GM12865 (cell line): ENCODE measurements at regions not wholly inside any gene's neighbourhood (a gene's known extent, or its start where the extent isn't known, plus 50 kb on each side); places are given as distances from the start of the nearest gene placed in this dataset.
"Not testable (repeated sequence)": the region's sequence is repeated elsewhere in the genome, so short reads cannot be mapped to it uniquely, and the experiment has no call there.

Experiments used
- DNase-seq: peaks from one replicate; pipeline ENCODE4 v3.0.0; 2010; ENCODE audit warnings: low read depth
- H3K4me3 ChIP-seq: 2 replicates; pipeline ENCODE4 v1.5.1; 2011; ENCODE audit warnings: mild to moderate bottlenecking, low read depth, low read length, control low read depth
- TF ChIP-seq, protein P1 (sequence below): IDR thresholded peaks from 2 replicates; pipeline ENCODE4 v1.5.1; 2011; ENCODE audit warnings: low read length, control low read depth, low read depth, inconsistent platforms; ENCODE audit not compliant: insufficient read depth; ENCODE audit errors: missing control alignments

DNA sequence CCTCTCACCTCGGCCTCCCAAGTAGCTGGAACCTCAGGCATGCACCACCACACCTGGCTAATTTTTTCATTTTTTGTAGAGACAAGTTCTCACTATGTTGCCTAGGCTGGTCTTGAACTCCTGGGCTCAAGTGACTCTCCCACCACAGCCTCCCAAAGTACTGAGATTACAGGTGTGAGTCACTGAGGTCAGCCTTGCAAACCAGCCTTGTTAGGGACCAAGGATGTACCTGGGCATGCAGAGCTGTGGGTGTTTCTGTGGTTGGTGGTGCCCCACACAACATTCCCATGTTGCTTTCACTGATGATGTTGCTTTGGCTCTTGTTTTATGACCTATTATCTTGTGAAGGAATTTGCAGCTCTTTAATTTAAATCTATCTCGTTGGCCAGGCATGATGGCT, 54.8 kb downstream of the OTUD1 start:
- TF ChIP-seq, protein P1, sequence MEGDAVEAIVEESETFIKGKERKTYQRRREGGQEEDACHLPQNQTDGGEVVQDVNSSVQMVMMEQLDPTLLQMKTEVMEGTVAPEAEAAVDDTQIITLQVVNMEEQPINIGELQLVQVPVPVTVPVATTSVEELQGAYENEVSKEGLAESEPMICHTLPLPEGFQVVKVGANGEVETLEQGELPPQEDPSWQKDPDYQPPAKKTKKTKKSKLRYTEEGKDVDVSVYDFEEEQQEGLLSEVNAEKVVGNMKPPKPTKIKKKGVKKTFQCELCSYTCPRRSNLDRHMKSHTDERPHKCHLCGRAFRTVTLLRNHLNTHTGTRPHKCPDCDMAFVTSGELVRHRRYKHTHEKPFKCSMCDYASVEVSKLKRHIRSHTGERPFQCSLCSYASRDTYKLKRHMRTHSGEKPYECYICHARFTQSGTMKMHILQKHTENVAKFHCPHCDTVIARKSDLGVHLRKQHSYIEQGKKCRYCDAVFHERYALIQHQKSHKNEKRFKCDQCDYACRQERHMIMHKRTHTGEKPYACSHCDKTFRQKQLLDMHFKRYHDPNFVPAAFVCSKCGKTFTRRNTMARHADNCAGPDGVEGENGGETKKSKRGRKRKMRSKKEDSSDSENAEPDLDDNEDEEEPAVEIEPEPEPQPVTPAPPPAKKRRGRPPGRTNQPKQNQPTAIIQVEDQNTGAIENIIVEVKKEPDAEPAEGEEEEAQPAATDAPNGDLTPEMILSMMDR: no peak
- H3K4me3 ChIP-seq: no peak overlapping the region
- no peak for DNase-seq

DNA sequence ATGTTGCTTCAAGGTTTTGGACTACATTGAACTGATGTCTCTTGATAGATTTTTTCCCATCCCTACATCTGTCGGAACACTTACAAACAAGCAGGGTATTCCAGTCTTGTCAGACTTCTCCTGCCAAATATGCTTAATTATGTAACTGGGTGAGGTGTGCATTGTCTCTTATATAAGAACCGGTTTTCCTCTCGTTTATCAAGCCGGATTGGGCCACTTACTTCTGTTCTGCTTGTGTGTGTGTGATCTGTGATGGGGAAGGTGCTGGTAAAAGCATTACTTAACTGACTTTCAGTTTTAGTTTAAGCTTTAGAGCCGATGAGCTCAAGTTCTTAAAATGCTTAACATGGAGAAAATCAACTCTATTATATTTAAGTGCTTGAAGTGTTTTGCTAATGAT, 57.9 kb downstream of the OTUD1 start:
- H3K4me3 ChIP-seq: no peak overlapping the region
- TF ChIP-seq, protein P1: no peak
- no peak for DNase-seq

DNA sequence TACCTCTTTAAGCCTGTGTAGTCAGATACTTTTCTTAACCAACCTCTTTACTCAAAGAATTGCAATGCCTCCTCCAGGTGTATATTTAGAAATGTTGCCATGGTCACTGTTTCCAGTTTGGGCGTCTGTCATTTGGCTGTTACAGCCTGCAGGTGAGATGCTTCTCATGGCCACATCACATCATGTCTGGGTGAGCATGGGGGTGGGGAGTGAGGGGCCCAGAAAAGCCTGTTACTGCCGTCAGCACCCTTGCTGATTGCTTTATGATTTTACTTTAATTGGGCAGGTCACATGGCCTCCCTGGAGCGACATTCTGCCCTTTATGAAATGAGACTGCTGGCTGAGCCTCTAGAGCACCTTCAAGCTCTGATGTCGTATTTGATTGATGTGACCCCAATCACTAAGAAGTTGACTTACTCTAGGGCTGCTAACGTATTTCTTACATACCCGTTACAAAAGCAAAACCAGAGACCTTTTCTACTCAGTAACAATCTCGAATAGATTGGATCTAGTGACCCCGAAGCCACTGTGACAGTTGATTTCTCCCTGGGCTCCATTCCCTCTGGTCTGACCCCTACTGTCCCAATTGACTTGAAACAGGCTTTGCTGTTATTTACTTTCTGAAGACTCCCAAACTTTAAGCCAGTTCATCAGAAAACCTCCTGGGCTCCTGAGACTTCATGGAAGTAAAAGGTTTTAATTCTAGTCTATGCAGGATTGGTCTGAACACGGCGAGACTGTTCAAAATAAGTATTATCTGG, 60.7 kb downstream of the OTUD1 start:
- H3K4me3 ChIP-seq: no peak overlapping the region
- DNase-seq: no peak
- TF ChIP-seq, protein P1: no peak

DNA sequence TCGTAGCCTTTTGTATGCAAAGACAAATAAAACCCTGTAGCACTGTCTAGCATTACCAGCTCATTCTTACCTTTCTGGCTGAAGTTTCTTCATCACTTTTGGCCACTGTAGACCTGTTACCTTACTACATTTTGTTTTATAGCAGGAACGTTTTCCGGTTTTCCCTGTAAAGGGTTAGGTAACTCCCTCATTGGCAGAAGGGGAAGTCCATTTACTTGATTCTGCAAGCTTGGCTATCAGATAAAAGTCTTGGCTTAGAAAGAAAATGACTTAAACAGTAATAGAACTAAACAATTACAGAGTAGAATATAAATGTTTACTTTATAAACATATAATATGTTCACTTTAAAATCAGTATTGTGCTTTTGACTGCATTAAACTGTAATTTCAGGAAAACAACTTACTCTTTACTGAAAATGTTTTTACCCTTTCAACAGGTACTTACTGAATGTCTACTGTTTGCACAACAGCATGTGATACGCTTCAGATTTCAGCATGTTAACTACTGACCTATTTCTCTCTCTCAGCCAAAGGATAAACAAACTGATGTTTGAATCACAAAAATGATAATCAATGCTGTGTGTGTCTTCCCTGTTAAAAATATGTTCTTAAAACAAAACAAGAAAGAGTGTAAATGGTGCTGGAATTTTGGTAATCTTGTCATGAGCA, 67.1 kb downstream of the OTUD1 start:
- H3K4me3 ChIP-seq: no peak overlapping the region
- TF ChIP-seq, protein P1: no peak
- no peak for DNase-seq

DNA sequence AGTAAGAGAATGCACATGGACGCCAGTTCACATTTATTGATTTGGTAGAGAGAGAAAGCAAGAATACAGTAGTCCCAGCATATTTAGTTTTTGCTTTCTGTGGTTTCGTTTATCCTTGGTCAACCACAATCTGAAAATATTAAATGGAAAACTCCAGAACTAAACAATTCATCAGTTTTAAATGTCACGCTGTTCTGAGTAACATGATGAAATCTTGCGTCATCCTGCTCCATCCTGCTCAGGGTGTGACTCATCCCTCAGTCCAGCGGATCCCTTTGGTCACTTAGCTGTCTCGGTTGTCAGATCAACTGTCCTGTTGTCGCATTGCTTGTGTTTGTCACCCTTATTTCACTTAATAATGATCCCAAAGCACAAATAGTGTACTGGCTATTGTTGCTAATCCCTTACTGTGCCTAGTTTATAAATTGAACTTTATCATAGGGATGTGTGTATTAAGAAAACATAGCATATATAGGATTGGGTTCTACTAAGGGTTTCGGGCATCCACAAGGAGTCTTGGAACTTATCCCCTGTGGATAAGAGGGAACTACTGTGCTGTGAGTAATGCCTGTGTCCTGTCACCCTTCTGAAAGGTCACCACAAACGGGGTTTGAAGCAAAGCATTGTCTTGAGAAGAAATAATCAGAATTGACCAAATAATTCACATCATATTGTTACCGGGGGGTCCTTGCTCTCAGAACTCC, 73.6 kb downstream of the OTUD1 start:
- TF ChIP-seq, protein P1: no peak
- H3K4me3 ChIP-seq: no peak overlapping the region

DNA sequence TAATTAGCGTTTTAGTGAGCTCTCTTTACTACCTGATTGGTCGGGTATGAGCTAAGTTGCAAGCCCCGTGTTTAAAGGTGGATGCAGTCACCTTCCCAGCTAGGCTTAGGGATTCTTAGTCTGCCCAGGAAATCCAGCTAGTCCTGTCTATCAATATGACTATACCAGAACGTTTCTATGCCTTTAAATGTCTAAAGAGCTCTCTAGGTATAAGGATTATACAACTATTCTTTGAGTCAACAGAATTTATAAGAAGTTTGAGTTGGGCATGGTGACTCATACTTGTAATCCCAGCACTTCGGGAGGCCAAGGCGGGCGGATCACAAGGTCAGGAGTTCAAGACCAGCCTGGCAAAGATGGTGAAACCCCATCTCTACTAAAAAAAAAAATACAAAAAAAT, 74.7 kb downstream of the OTUD1 start:
- not testable (repeated sequence) for H3K4me3 ChIP-seq

More for the DNA sequence above, 73.6 kb downstream of the OTUD1 start:
- no peak for DNase-seq

DNA sequence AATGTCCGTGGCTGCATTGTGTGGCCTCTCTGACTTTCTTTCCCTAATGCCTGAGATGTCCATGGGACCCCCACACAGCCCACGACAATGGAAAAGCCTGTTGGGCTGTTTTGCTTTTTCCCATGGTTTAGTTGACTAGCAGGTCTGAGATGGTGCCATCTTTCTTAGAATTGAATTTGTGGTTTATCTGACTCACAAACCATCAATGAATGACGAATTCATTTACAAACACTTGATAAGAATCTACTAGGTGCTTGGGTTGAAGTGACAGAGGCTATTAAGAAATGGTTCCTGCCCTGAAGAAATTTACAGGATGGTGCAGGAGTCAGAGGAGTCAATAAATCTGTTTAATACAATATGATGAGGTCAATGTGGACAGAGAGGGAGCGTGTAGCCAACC, 75.4 kb downstream of the OTUD1 start:
- TF ChIP-seq, protein P1: no peak
- H3K4me3 ChIP-seq: no peak overlapping the region
- no peak for DNase-seq

More for the DNA sequence above, 74.7 kb downstream of the OTUD1 start:
- not testable (repeated sequence) for DNase-seq
